GM10266 (cell line): ENCODE measurements at regions not wholly inside any gene's neighbourhood (a gene's known extent, or its start where the extent isn't known, plus 50 kb on each side); places are given as distances from the start of the nearest gene placed in this dataset.
"Not testable (repeated sequence)": the region's sequence is repeated elsewhere in the genome, so short reads cannot be mapped to it uniquely, and the experiment has no call there.

ENCODE experiments used
- DNase-seq: peaks from one replicate; pipeline ENCODE4 v3.0.0; 2012; ENCODE audit errors: extremely low spot score
- TF ChIP-seq, protein P1 (sequence below): IDR thresholded peaks from 2 replicates; pipeline ENCODE4 v1.5.1; 2012; ENCODE audit warnings: mild to moderate bottlenecking, low read depth; ENCODE audit not compliant: control insufficient read depth, insufficient read depth; ENCODE audit errors: missing control alignments

DNA sequence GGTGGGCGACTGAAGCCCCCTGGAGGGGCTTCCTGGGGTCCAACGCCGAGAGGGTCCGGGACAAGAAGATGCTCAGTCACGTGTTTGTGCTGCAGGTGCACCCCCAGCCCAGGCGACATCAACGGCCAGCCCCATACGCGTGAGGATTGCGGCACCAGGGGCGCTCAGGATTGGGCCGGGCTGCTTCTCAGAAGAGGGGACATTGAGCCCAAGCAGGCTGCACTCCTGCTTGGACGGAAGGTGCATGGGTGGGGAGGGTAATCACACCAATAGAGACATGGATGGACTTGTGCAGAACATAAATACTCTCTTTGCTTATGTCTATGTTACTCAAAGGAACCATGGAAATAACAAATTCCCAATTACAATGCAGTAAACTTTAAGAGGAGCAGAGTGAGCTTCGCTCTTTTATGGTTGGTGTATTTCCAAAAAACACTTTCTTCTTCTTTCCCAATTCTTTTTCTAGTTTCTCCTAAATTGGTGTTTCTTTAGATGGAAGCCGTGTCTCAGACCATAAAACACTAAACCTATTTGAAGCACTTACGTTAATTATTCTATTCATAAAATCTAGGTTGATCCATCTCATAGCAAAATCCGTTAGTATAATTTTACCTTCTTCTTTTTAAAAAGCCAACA, 182.7 kb downstream of the GOLGA6L6 start:
- TF ChIP-seq, protein P1, sequence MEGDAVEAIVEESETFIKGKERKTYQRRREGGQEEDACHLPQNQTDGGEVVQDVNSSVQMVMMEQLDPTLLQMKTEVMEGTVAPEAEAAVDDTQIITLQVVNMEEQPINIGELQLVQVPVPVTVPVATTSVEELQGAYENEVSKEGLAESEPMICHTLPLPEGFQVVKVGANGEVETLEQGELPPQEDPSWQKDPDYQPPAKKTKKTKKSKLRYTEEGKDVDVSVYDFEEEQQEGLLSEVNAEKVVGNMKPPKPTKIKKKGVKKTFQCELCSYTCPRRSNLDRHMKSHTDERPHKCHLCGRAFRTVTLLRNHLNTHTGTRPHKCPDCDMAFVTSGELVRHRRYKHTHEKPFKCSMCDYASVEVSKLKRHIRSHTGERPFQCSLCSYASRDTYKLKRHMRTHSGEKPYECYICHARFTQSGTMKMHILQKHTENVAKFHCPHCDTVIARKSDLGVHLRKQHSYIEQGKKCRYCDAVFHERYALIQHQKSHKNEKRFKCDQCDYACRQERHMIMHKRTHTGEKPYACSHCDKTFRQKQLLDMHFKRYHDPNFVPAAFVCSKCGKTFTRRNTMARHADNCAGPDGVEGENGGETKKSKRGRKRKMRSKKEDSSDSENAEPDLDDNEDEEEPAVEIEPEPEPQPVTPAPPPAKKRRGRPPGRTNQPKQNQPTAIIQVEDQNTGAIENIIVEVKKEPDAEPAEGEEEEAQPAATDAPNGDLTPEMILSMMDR = no peak
- DNase-seq = no peak

DNA sequence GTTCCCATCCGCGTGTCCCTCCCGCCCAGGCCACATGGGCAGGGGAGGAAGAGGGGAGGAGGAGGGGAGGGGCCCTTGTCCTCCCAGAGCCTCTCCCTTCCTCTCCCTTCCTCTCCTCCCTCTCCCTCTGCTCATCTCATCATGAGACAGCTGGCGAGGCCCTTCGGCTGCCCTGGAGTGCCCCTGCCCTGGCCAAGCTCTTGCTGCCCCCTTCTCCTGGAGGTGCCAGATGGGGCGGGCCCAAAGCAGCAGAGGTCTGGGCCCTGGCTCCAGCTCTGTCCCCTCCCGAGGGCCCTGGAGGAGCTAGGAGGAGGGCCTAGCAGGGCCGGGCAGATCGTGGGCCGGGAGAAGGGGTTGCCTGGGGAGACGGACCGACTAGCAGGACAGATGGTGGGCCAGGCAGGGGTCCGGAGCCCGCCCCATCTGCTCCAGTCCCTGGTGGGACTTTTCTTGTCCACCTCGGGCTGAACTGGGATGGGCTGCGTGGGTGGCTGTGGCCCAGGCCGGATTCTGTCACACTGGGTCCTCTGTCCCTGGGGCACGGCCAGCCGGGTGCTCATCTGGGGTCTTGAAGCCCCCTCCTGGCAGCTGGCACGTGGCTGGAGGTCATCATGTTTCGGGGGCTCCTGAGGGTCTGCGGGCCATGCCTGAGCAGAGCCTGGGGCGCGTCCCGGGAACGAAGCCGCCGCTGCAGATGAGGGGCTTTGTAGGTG, 183.4 kb downstream of the GOLGA6L6 start:
- DNase-seq = no peak
- TF ChIP-seq, protein P1 = no peak

DNA sequence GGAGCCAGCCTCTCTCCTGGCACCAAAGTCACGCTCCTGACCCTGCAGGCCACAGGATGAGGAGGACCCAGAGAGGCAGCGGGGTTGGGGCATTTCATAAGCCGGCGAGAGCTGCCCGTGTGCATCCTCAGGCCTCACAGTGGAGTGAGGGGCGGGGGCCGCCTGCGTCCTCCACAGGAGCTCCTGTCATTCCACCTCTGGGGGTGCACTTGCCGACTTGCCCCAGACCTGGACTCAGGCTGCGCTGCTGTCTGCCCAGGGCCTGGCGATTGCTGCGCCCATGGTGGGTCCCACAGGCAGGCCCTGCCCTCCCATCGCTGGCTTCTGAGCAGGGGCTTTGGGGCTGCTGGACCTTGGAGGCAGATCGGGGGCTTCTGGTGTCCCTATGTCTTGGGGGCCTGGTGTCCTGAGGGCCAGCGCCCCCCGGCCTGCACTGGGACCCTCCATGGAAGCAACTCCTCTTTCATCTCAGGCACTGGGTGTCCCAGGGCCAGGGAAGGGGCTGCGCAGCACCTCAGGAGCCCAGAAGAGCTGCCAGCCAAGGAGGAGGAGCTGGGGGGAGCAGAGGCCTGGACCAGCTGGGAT, 184.0 kb downstream of the GOLGA6L6 start:
- DNase-seq = no peak

DNA sequence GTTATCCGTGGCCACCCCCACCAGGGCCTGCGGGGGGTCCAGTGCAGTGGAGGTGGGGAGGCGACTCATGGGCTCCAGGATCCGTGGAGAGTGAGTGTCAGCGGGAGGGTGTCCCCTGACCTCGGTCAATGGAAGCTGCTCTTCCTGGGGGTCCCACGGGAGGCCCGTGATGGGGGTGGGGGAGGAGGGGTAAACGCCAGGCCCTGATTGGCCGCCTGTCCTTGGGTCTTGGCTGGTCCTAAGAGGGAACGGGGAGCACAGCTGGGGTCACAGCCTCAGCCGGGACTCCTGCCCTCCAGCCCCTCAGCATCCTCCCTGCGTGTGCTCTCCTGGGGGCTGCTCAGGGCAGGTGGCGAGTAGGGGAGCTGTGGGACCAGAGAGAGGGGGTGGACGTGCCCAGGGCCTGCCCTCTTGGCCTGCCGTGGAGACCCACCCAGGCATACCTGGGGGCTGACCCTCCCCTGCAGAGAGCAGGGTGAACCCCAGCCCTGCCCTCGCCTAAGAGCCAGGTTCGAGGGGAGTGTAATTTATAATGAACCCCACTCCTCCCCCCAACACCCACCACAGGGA, 184.6 kb downstream of the GOLGA6L6 start:
- peak; percentile 22 for DNase-seq
- TF ChIP-seq, protein P1 = no peak

More for the DNA sequence above, 184.0 kb downstream of the GOLGA6L6 start:
- TF ChIP-seq, protein P1 = no peak

DNA sequence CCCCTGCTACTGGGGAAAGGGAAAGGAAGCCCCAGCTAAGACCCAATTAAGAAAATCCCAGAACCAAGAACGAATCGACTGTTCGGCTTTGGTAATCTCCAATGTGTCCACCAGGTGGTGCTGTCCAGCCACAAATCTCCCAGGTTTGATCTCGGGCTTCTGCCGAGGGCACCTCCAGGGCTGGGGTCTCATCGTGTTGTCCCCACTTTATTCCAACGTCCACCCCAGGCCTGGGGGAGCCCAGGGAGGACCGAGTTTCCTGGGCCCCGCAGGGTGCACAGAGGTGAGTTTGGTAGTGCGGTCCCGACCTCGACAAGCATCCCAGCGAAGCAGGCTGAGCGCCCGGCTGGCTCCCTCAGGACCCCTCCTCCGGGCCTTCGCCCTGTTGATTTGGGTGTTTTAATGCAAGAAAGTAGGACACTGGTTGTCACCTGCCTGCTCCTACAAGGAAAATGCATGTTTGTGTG, 185.1 kb downstream of the GOLGA6L6 start:
- TF ChIP-seq, protein P1 = peak; percentile 74
- peak; percentile 79 for DNase-seq

GRCh38 chr15:20355256-20355868, 186.2 kb downstream of the GOLGA6L6 start:
- DNase-seq = peak; percentile 32
- TF ChIP-seq, protein P1 = no peak

- DNase-seq = not testable (repeated sequence)
Observed at GRCh38 chr15:20354884-20355223, 186.7 kb downstream of the GOLGA6L6 start.
